ENCODE measurements at regions not wholly inside any gene's neighbourhood (a gene's known extent, or its start where the extent isn't known, plus 50 kb on each side); places are given as distances from the start of the nearest gene placed in this dataset.
"Not testable (repeated sequence)": the region's sequence is repeated elsewhere in the genome, so short reads cannot be mapped to it uniquely, and the experiment has no call there.

DNA sequence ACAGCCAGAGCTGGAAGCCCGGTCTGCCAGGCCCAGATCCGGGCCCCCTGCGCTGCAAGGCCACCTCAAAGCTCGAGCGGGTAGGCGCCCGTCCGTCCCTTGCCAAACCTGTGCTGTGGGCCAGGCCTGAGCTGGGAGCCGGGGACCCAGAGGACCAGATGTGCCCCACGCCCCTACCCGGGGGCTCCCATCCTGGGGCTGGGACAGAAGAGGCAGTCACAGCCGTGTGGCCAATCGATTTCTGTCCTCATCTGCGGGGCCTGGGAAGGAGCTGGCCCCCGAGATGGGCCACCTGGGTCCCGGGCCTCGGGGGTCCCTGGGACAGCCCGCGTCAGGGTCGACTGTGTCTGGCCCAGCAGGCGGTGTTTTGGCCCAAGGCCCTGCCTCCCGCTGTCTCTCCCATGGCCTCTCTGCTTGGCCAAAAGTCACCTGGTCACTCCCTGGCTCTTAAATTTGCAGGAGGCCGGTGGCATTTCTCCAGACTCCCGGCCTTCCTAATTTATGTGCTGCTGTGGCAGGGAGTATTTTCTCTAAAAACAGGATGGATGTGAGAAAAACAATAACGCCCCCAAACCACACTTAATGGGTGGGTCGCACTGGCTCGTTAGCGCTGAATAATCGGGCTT, 63.8 kb downstream of the UNCX start:
- no peak for DNase-seq (ENCODE audit: low spot score in 2 of 2)
- H3K4me3 Mint-ChIP-seq, result no peak overlapping the region
- ATAC-seq (ENCODE audit: low read depth), result no peak
- peaks cover 10% of the 10 kb centered on the region for H3K27me3 Mint-ChIP-seq
- H3K27ac Mint-ChIP-seq, result no peak overlapping the region
- H3K4me1 Mint-ChIP-seq, result no peaks in the 10 kb centered on the region
- H3K9me3 Mint-ChIP-seq, result no peaks in the 10 kb centered on the region
- no peaks in the 10 kb centered on the region for H3K36me3 Mint-ChIP-seq

GRCh38 chr7:1297017-1297960, 64.6 kb downstream of the UNCX start:
- Mint-ChIP-seq H3K4me3 (no peak overlapping the region), H3K27me3 (peaks cover 5% of the 10 kb centered on the region), H3K27ac (no peak overlapping the region), H3K4me1 (no peaks in the 10 kb centered on the region), H3K36me3 (no peaks in the 10 kb centered on the region), H3K9me3 (no peaks in the 10 kb centered on the region)
- ATAC-seq (ENCODE audit: low read depth) (no peak), DNase-seq (ENCODE audit: low spot score in 2 of 2) (no peak)

- H3K9me3 Mint-ChIP-seq, result no peaks in the 10 kb centered on the region
- H3K27me3 Mint-ChIP-seq, result peaks cover 4% of the 10 kb centered on the region
Observed at GRCh38 chr7:1298051-1298930, 65.6 kb downstream of the UNCX start.

DNA sequence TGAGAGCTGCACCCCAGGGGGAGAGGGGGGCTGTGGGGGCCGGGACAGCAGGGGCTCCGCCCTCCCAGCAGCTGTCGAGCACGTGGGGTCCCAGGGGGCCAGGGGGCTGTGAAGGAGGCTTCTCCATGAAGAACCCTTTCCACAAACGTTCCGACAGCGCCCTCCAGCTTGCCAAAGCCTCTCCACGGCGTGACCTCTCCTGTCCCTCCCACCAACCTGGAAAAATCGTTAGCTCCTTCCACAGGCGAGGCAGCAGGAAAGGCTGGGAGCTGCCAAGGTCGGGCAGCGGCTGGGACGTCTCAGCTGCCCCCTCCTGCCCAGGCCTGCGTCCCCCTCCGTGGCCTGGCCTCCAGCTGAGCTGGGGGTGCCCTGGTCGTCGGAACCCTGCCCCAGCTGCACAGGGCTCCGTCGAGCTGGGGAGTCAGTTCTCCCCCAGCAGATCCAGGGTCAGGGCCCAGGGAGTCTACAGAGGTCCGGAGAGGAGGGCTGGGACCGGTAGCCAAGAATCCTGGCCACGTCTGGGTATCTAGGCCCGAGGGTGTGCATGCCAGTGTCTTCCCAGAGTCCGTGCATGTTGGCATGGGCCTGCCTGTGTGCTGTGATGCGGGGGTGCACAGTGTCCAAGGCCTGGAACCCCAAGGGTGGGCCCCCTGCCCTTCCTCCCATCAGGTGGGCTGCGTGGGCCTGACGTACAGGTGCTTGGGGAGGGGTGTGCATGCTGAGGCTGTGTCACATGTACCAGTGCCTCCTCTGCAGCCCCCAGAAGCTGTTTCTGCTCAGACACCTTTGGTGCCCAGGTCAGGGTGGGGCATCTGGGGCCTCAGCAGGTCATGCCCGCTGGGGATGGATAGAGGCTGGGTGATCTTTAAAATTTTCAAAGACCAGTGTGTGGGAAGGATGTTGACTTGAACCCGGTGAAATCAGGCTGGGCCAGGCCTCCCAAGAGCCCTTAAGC, 66.5 kb downstream of the UNCX start:
- Mint-ChIP-seq H3K27me3 (peaks cover 4% of the 10 kb centered on the region), H3K4me1 (peaks cover 4% of the 10 kb centered on the region), H3K27ac (no peak overlapping the region), H3K4me3 (no peak overlapping the region), H3K36me3 (no peaks in the 10 kb centered on the region), H3K9me3 (no peaks in the 10 kb centered on the region)
- DNase-seq (ENCODE audit: low spot score in 2 of 2) (no peak), ATAC-seq (ENCODE audit: low read depth) (no peak)

More at GRCh38 chr7:1298051-1298930, 65.6 kb downstream of the UNCX start:
- no peak for ATAC-seq (ENCODE audit: low read depth)
- H3K4me1 Mint-ChIP-seq, result peaks cover under 1% of the 10 kb centered on the region
- no peak overlapping the region for H3K27ac Mint-ChIP-seq
- no peaks in the 10 kb centered on the region for H3K36me3 Mint-ChIP-seq
- no peak for DNase-seq (ENCODE audit: low spot score in 2 of 2)
- no peak overlapping the region for H3K4me3 Mint-ChIP-seq

- ATAC-seq (ENCODE audit: low read depth) (no peak), DNase-seq (ENCODE audit: low spot score in 2 of 2) (no peak)
- Mint-ChIP-seq H3K4me1 (peaks cover 4% of the 10 kb centered on the region), H3K9me3 (no peaks in the 10 kb centered on the region), H3K27ac (no peak overlapping the region), H3K4me3 (no peak overlapping the region), H3K36me3 (no peaks in the 10 kb centered on the region), H3K27me3 (no peaks in the 10 kb centered on the region)
Observed at GRCh38 chr7:1300206-1300605, 67.5 kb downstream of the UNCX start.

DNA sequence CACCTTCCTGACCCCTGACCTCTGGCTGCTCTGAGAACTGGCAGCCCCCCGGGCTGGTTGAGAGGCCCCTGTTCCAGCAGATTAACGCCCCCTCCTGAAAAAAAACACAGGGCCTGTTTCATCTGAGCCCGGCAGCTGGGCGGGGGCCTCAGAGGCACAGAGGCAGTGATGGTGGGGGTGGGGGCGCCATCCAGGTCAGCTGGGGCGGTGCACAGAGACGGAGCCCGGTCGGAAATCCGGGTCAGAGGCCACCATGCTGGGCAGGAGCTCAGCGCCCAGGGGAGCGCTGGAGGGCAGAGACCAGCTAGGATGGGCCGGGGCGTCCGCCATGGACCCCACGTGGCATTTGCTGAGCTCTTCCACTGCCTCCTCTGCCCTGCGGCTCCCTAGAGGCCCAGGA, 68.0 kb downstream of the UNCX start:
- no peak for DNase-seq (ENCODE audit: low spot score in 2 of 2)
- peaks cover under 1% of the 10 kb centered on the region for H3K27me3 Mint-ChIP-seq

DNA sequence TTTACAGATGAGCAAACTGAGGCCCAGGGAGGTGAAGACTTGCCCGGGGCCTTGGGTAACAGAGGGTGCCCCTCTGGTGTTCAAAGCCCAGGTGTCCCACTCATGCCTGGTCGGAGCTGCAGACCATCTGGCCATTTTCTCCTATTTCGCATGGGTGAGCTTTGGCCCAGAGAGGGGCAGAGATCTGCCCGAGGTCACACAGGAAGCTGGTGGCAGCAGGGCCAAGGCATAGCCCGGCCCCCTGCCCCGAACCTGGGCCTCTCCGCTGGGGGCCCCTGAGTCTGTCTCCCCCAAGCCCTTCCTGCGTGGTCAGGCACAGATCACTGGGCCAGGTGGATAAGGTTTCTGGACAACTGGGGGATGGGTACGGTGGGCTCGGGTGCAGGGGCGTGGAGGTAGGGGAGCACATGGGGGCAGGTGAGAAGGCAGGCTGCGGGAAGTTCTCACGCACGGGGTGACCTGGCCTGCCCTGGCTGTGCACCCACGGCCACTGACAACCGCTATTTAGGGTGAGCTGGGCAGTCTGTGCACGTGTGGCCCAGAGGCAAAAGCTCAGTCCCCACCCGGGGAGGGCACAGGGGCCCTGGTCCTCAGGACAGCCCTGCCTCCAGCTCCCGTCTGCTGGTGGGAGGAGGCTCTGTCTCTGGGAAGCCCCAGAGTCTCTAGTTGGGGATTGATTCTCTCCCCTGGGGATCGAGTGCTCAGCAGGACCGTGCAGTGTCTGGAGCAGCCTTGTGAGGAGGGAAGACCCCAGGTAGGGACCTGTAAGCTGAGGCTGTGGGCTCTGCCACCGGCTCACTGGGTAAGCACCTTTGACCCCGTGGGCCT, 68.6 kb downstream of the UNCX start:
- H3K27me3 Mint-ChIP-seq, result peaks cover 6% of the 10 kb centered on the region
- no peak overlapping the region for H3K4me3 Mint-ChIP-seq
- H3K9me3 Mint-ChIP-seq, result peaks cover 5% of the 10 kb centered on the region
- H3K36me3 Mint-ChIP-seq, result peaks cover 3% of the 10 kb centered on the region
- no peak overlapping the region for H3K27ac Mint-ChIP-seq
- peaks cover 7% of the 10 kb centered on the region for H3K4me1 Mint-ChIP-seq
- ATAC-seq (ENCODE audit: low read depth) (no peak), DNase-seq (ENCODE audit: low spot score in 2 of 2) (no peak)

More for the DNA sequence above, 68.0 kb downstream of the UNCX start:
- Mint-ChIP-seq H3K27ac (no peak overlapping the region), H3K4me3 (no peak overlapping the region), H3K9me3 (peaks cover under 1% of the 10 kb centered on the region), H3K36me3 (peaks cover under 1% of the 10 kb centered on the region), H3K4me1 (peaks cover 5% of the 10 kb centered on the region)
- ATAC-seq (ENCODE audit: low read depth), result no peak

GRCh38 chr7:1301882-1302251, 69.2 kb downstream of the UNCX start:
- no peak overlapping the region for H3K27ac Mint-ChIP-seq
- peaks cover 7% of the 10 kb centered on the region for H3K4me1 Mint-ChIP-seq
- peaks cover 12% of the 10 kb centered on the region for H3K27me3 Mint-ChIP-seq
- ATAC-seq (ENCODE audit: low read depth) (no peak), DNase-seq (ENCODE audit: low spot score in 2 of 2) (no peak)
- no peak overlapping the region for H3K4me3 Mint-ChIP-seq
- peaks cover 3% of the 10 kb centered on the region for H3K36me3 Mint-ChIP-seq
- H3K9me3 Mint-ChIP-seq, result peaks cover 8% of the 10 kb centered on the region

DNA sequence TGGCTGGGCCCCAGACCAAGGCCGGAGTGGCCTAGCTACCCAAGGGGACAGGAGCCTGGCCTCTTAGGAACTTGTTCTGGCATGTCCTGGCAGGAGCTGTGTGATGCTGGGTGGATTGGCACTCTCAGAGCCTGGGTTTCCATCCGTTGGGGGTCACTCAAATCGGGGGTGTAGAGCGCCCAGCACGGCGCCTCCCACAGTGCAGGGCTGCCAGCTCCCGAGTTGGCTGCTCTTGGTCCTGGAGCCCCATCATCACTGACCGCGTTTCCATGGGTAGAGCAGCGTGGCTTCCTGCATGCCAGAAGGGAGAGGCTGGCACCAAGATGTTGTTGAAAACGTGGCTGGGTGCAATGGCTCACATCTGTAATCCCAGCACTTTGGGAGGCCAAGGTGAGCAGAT, 70.3 kb downstream of the UNCX start:
- ATAC-seq (ENCODE audit: low read depth) (no peak), DNase-seq (ENCODE audit: low spot score in 2 of 2) (no peak)
- peaks cover 3% of the 10 kb centered on the region for H3K36me3 Mint-ChIP-seq
- peaks cover 13% of the 10 kb centered on the region for H3K27me3 Mint-ChIP-seq
- H3K9me3 Mint-ChIP-seq, result peaks cover 8% of the 10 kb centered on the region
- peaks cover 7% of the 10 kb centered on the region for H3K4me1 Mint-ChIP-seq
- no peak overlapping the region for H3K4me3 Mint-ChIP-seq
- H3K27ac Mint-ChIP-seq, result no peak overlapping the region

GRCh38 chr7:1304011-1304410, 71.3 kb downstream of the UNCX start:
- not testable (repeated sequence) for H3K4me3 Mint-ChIP-seq; ATAC-seq (ENCODE audit: low read depth); H3K36me3 Mint-ChIP-seq; H3K27ac Mint-ChIP-seq; H3K9me3 Mint-ChIP-seq; DNase-seq (ENCODE audit: low spot score in 2 of 2); H3K4me1 Mint-ChIP-seq
- peaks cover 13% of the 10 kb centered on the region for H3K27me3 Mint-ChIP-seq

DNA sequence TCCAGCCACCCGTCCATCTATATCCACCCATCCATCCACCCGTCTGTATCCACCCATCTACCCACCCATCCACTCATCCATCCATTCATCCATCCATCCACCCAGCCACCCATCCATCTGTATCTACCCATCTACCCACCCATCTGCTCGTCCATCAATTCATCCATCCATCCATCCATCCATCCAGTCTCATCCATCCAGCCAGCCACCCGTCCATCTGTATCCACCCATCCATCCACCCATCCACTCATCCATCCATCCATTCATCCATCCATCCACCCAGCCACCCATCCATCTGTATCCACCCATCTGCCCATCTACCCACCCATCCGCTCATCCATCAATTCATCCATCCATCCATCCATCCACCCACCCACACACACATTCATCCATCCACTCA, 73.2 kb downstream of the UNCX start:
- no peak for DNase-seq (ENCODE audit: low spot score in 2 of 2)
- Mint-ChIP-seq H3K36me3 (peaks cover 3% of the 10 kb centered on the region), H3K27ac (no peak overlapping the region), H3K27me3 (peaks cover 13% of the 10 kb centered on the region), H3K9me3 (peaks cover 8% of the 10 kb centered on the region), H3K4me1 (peaks cover 7% of the 10 kb centered on the region), H3K4me3 (no peak overlapping the region)
- no peak for ATAC-seq (ENCODE audit: low read depth)

GRCh38 chr7:1307828-1308227, 75.2 kb downstream of the UNCX start:
- ATAC-seq (ENCODE audit: low read depth), result no peak
- H3K9me3 Mint-ChIP-seq, result peaks cover 8% of the 10 kb centered on the region
- H3K27me3 Mint-ChIP-seq, result peaks cover 13% of the 10 kb centered on the region
- no peak overlapping the region for H3K4me3 Mint-ChIP-seq
- H3K36me3 Mint-ChIP-seq, result peaks cover 3% of the 10 kb centered on the region
- H3K4me1 Mint-ChIP-seq, result peaks cover 7% of the 10 kb centered on the region
- H3K27ac Mint-ChIP-seq, result no peak overlapping the region
- no peak for DNase-seq (ENCODE audit: low spot score in 2 of 2)
